ENCODE measurements at regions not wholly inside any gene's neighbourhood (a gene's known extent, or its start where the extent isn't known, plus 50 kb on each side); places are given as distances from the start of the nearest gene placed in this dataset.
A peak's percentile ranks its signal among the peaks of the same experiment; 100 is the strongest.
"Not testable (repeated sequence)": the region's sequence is repeated elsewhere in the genome, so short reads cannot be mapped to it uniquely, and the experiment has no call there.

- no peak for DNase-seq (ENCODE audit: low read depth in 4 of 4, low spot score in 2 of 4)
These were observed 1249.1 kb downstream of the TYW1 start for GRCh38 chr7:68245688-68246087.

GRCh38 chr7:68246189-68246633 lies 1249.6 kb downstream of the TYW1 start:
- no peak for DNase-seq (ENCODE audit: low read depth in 4 of 4, low spot score in 2 of 4)

- no peak for DNase-seq (ENCODE audit: low read depth in 4 of 4, low spot score in 2 of 4)
These were observed 1250.5 kb downstream of the TYW1 start for GRCh38 chr7:68247126-68247525.

GRCh38 chr7:68247571-68247970 lies 1250.9 kb downstream of the TYW1 start:
- DNase-seq (ENCODE audit: low read depth in 4 of 4, low spot score in 2 of 4): no peak

GRCh38 chr7:68248973-68249372 lies 1252.3 kb downstream of the TYW1 start:
- no peak for DNase-seq (ENCODE audit: low read depth in 4 of 4, low spot score in 2 of 4)

- DNase-seq (ENCODE audit: low read depth in 4 of 4, low spot score in 2 of 4): no peak
These were observed 1253.0 kb downstream of the TYW1 start for GRCh38 chr7:68249611-68250010.

- no peak for DNase-seq (ENCODE audit: low read depth in 4 of 4, low spot score in 2 of 4)
These were observed 1253.5 kb downstream of the TYW1 start for GRCh38 chr7:68250143-68250542.

GRCh38 chr7:68254815-68255214 lies 1258.2 kb downstream of the TYW1 start:
- not testable (repeated sequence) for DNase-seq (ENCODE audit: low read depth in 4 of 4, low spot score in 2 of 4)

- no peak for DNase-seq (ENCODE audit: low read depth in 4 of 4, low spot score in 2 of 4)
These were observed 1259.7 kb downstream of the TYW1 start for GRCh38 chr7:68256295-68256694.

- DNase-seq (ENCODE audit: low read depth in 4 of 4, low spot score in 2 of 4): peak in 2 of 4 donors; percentile 31 to 39
These were observed 1262.0 kb downstream of the TYW1 start for GRCh38 chr7:68258609-68259008.

GRCh38 chr7:68265258-68265657 lies 1268.6 kb downstream of the TYW1 start:
- DNase-seq (ENCODE audit: low read depth in 4 of 4, low spot score in 2 of 4): no peak

GRCh38 chr7:68266004-68266579 lies 1269.5 kb downstream of the TYW1 start:
- no peak for DNase-seq (ENCODE audit: low read depth in 4 of 4, low spot score in 2 of 4)

GRCh38 chr7:68267486-68267885 lies 1270.9 kb downstream of the TYW1 start:
- DNase-seq (ENCODE audit: low read depth in 4 of 4, low spot score in 2 of 4): no peak

GRCh38 chr7:68269405-68269804 lies 1272.8 kb downstream of the TYW1 start:
- DNase-seq (ENCODE audit: low read depth in 4 of 4, low spot score in 2 of 4): no peak

GRCh38 chr7:68272507-68272906 lies 1275.9 kb downstream of the TYW1 start:
- no peak for DNase-seq (ENCODE audit: low read depth in 4 of 4, low spot score in 2 of 4)

- no peak for DNase-seq (ENCODE audit: low read depth in 4 of 4, low spot score in 2 of 4)
These were observed 1280.1 kb downstream of the TYW1 start for GRCh38 chr7:68276725-68277124.

GRCh38 chr7:68279827-68280400 lies 1283.3 kb downstream of the TYW1 start:
- no peak for DNase-seq (ENCODE audit: low read depth in 4 of 4, low spot score in 2 of 4)

GRCh38 chr7:68280931-68281330 lies 1284.3 kb downstream of the TYW1 start:
- no peak for DNase-seq (ENCODE audit: low read depth in 4 of 4, low spot score in 2 of 4)

- DNase-seq (ENCODE audit: low read depth in 4 of 4, low spot score in 2 of 4): no peak
These were observed 1291.5 kb downstream of the TYW1 start for GRCh38 chr7:68288144-68288593.

GRCh38 chr7:68291710-68292109 lies 1295.1 kb downstream of the TYW1 start:
- DNase-seq (ENCODE audit: low read depth in 4 of 4, low spot score in 2 of 4): no peak

GRCh38 chr7:68295386-68295785 lies 1298.8 kb downstream of the TYW1 start:
- DNase-seq (ENCODE audit: low read depth in 4 of 4, low spot score in 2 of 4): no peak

GRCh38 chr7:68304536-68304935 lies 1293.7 kb upstream of the AUTS2 start:
- DNase-seq (ENCODE audit: low read depth in 4 of 4, low spot score in 2 of 4): no peak

- DNase-seq (ENCODE audit: low read depth in 4 of 4, low spot score in 2 of 4): no peak
These were observed 1291.6 kb upstream of the AUTS2 start for GRCh38 chr7:68306692-68307107.
